ENCODE measurements at regions not wholly inside any gene's neighbourhood (a gene's known extent, or its start where the extent isn't known, plus 50 kb on each side); places are given as distances from the start of the nearest gene placed in this dataset.
A peak's percentile ranks its signal among the peaks of the same experiment; 100 is the strongest.

DNA sequence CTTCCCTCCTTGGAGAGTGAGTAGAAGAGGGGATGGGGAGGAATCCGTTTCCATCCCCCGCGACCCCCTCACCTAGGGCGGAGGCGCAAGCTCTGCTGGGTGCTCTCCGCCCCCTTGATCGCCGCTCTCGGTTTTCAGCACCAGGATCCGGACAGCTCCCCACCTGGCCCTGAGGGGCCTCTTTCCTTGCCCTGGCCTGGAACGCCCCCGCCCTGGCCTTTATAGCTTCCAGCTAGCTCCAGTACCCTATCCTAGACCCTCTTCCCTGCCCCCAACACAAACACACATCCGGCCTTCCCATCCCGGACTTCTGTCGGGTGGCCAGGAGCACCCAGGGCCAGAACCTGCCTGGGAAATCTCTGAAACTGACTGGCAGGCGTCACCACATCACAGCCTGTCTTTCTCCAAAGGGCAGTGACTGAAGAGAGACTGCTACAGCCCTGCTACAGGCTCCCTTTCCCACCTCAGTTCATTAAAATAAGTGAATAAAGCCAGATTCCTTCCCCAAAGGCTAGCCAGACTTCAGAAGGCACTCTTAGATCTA, 72.3 kb upstream of the LEP start:
- peak; percentile 67 for DNase-seq

- DNase-seq = no peak
Measured at GRCh38 chr7:128170461-128170860, 70.6 kb upstream of the LEP start.

DNA sequence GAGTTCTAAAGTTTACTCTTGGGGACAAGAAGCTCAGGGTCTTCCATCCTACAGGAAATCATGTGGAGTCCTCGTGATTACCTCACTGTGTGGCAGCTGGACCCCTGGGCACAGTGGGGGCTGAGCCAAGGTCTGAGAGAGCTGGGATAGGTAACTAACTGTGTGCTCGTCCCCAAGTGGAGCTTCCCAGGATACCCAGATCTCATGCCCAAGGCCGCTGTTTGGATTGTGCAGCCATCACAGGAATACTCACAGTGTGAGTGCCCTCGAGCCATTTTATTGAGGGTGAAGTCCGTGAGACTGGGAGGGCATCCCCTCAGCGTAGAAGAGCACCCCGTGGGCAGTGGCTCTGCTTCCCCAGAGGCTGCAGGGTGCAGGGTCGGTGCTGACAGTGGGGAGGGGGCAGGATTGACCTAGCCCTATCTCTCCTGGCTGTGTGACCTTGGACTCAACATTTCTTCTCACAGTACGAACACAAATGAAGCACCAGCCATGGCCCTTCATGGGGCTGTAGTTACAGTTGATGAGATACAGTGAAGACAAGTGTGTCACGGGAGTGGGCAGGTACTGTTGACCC, 69.6 kb upstream of the LEP start:
- no peak for DNase-seq

DNA sequence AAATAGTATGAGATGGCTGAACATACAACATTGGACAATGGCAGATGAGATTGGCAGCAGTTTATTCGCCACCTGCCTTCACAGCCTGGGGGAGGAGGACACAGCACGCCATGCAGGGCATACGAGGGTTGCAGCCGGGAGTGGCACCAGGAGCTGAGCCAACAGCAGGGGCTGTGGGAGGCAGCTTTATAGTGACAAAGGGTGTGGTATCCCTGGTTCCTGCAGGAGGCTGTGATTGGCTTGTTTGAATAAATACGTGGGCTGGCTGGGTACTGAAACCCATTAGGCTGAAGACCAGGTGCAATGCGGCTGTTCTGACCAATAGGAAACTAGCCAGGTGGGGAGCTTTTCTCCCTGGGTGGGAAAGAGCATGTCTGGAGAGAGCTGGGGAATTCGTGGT, 68.9 kb upstream of the LEP start:
- DNase-seq = no peak

DNA sequence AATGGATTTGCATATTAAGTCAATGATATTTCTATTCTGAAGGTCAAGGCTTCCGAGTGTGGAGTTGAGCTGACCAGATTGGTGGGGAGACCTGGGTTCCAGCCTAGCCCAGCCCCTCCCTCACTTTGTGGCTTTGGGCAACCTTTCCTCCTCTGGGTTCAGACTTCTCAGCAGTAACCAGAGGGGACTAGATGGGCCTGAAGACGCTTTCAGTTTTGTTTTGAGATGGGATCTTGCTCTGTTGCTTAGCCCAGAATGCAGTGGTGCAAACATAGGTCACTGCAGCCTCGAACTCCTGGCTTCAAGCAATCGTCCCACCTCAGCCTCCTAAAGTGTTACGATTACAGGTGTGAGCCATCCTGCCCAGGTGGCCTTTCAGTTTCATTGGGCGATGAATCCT, 68.1 kb upstream of the LEP start:
- DNase-seq = no peak

DNA sequence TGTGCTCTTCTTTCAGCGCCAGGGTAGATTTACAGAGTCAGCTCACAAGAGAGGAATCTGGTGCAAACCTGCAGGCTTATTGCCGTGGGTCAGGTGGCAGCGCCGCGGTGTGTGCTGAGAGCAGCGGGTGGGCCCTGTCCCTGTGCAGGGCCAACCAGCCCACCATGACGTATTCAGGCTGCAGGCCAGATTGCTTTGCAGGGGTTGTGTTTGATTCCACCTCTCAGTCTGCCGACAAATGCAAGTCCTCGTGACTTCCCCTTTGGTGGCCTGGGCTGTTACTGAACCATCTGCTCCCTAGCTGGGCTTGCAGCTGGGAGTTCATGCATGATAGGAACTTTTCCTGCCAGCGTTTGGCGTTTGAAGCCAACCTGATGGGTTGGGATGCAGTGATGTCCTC, 66.7 kb upstream of the LEP start:
- DNase-seq = no peak

GRCh38 chr7:128176696-128177095, 64.4 kb upstream of the LEP start:
- DNase-seq = no peak

- no peak for DNase-seq
Measured at GRCh38 chr7:128177768-128178550, 63.1 kb upstream of the LEP start.

GRCh38 chr7:128178611-128179010, 62.5 kb upstream of the LEP start:
- no peak for DNase-seq

DNA sequence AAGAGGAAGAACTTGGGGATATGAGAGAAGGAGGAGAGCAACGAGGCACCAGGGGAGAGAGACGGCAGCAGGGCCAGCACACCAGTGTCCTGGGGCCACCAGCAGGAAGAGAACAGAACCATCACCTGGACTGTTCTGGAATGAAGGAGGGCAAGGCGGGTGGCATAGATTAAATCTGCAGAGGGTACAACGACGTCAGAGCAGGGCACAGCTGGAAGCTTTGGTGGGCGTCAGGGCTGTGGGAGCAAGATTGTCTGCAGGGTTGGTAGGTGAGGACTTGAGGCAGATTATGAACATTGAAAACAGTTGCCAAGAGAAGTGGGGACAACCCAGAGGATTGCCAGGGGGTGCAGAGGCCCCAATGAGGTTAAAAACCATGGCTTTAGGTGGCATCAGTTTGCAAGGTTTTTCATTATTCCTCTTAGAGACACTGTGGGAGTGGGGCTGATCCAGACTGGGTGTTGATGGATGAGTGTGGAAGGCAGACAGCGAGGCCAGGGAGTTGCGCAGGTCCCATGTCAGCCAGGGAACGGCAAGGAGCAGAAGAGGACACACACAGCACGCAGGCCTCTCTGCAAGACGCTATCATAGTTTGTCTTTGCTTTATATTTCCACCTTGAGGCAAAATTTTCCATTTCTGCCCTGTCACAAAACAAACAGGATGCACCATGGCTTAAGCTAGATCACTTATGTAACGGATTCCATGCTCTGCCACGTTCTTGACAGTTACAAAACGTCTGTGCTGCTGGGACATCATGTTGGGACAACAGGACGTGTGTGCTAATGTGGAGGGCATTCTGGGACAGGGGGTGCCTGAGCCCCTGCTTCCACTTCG, 52.5 kb upstream of the LEP start:
- DNase-seq = peak; percentile 4

DNA sequence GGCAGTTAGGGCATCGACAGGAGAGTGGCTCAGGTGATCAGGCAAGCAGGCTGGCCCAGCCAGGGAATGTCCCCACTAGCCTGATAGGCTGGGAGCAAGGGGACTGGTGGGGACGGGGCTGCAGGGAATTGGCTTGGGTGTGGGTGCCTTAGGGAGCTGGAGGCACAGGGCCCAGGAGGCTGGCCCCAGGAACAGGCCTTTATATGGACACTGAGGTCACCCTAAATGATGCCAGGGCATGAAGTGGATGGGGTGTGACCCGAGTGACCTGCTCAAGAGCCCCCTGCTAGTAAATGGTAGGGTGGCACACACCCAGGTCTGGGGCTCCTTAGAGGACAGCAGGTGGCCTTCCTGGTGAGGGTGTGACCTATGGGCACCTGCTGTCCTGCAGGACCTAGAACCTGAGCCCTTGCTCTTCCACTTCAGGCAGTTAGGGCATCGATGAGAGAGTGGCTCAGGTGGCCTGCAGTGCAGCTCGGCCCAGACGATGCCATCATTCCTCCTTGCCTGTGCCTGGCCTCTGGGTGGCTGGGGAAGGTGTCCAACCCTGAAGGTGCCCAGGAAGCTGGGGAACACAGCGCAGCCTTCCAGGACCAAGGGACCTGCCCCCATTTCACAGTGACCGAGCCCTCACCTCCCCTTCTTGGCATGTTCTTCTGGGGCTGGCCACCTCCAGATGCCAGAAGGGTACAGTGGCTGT, 51.7 kb upstream of the LEP start:
- DNase-seq = peak; percentile 9

DNA sequence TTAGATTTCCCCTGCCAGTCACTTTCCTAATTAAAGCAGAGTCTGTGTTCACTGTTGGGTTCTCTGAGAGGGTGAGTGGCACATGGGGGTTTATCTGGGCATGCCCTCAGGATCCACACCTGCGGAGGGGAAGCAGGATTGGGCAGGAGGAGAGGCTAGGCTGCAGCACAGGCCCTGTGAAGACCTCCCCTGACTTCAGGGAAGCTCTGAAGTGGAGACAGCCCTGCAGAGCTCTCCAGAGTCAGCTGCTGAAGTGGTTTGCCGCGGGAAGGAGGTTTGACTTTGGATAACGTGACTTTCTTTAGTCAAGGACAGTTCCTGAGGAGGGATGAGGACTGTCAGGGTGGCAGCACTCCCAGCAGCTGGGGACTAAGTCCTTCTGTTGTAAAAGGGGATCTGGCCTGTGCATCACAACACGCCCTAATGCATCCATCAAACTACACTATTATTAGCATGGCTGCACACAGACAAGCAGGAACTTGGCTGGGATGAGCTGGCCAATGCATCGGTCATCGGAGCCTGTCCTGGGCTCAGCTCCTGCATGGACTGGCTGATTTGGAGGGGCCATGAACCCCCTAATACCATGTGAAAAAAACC, 50.9 kb upstream of the LEP start:
- DNase-seq = no peak

DNA sequence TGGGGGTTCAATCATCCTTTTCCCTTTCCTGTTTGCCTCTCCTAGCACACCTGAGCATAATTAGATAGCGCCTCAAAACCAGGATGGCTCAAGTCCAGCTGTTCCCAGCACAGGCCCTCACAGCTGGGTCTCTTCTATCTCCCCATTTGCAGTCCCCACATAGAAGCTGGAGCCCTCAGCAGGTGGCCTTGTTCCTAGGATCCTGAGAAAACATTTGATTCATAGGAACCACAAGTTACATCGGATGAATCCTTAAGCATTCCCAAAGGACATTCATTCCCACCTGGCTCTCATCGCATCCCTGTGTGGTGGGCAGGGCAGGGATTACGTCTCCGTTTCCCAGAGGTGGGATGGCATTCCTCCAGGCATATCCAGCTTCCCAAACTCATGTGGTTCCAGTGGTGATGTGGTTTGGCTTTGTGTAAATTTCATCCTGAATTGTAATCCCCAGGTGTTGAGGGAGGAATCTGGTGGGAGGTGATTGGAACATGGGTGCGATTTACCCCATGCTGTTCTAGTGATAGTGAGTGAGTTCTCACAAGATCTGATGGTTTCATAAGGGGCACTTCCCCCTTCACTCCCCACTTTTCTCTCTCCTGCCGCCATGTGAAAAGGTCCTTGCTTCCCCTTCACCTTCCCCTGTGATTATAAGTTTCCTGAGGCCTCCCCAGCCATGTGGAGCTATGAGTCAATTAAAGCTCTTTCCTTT, 49.8 kb upstream of the LEP start:
- peak; percentile 0 for DNase-seq
